GM23338 (cell line): ENCODE measurements at regions not wholly inside any gene's neighbourhood (a gene's known extent, or its start where the extent isn't known, plus 50 kb on each side); places are given as distances from the start of the nearest gene placed in this dataset.

Experiments
- CREB1 ChIP-seq: fragments of 250-450 bp; sonication (Bioruptor Pico); IDR thresholded peaks from 2 replicates; pipeline ENCODE4 v1.5.0; 2020; ENCODE audit warnings: low read depth, mild to moderate bottlenecking, moderate library complexity
- ETS1 ChIP-seq: IDR thresholded peaks from 2 replicates; pipeline ENCODE4 v1.6.1; 2016; ENCODE audit warnings: antibody characterized with exemption
- EZH2 ChIP-seq: fragments of 200-600 bp; sonication (generic); IDR thresholded peaks from one replicate; pipeline ENCODE4 v1.8.0; 2017; ENCODE audit warnings: antibody characterized with exemption, mild to moderate bottlenecking, low read depth; ENCODE audit not compliant: unreplicated experiment
- EZH2phosphoT487 ChIP-seq: fragments of 200-600 bp; sonication (generic); IDR thresholded peaks from one replicate; pipeline ENCODE4 v1.8.1; 2018; ENCODE audit warnings: antibody characterized with exemption; ENCODE audit not compliant: unreplicated experiment
- JUNB ChIP-seq: IDR thresholded peaks from one replicate; pipeline ENCODE4 v1.6.1; 2016; ENCODE audit warnings: antibody characterized with exemption; ENCODE audit not compliant: unreplicated experiment
- NANOG ChIP-seq: IDR thresholded peaks from 2 replicates; pipeline ENCODE4 v1.6.1; 2016; ENCODE audit warnings: antibody characterized with exemption, borderline replicate concordance
- POLR2AphosphoS5 ChIP-seq: IDR thresholded peaks from 2 replicates; pipeline ENCODE4 v1.6.1; 2016; ENCODE audit warnings: antibody characterized with exemption, low read depth
- STAT1 ChIP-seq: IDR thresholded peaks from one replicate; pipeline ENCODE4 v1.6.1; 2016; ENCODE audit warnings: antibody characterized with exemption; ENCODE audit not compliant: unreplicated experiment
- ZNF114 ChIP-seq: fragments of 250-450 bp; sonication (Bioruptor Pico); IDR thresholded peaks from 2 replicates; pipeline ENCODE4 v1.5.0; 2020; ENCODE audit warnings: mild to moderate bottlenecking, moderate library complexity
- ZNF331 ChIP-seq: fragments of 250-450 bp; sonication (Bioruptor Pico); IDR thresholded peaks from 2 replicates; pipeline ENCODE4 v1.5.0; 2020; ENCODE audit warnings: low read depth, mild to moderate bottlenecking, moderate library complexity
- TF ChIP-seq, protein P1 (sequence below), 2 experiments: fragments of 200-600 bp in 1 of 2; sonication (generic) in 1 of 2; conservative IDR thresholded peaks; 2 replicates each; pipeline versions ENCODE4 v1.5.1 to v1.6.1; 2016 to 2017; ENCODE audit warnings: antibody characterized with exemption in 2 of 2, low read depth in 2 of 2, mild to moderate bottlenecking in 2 of 2, moderate library complexity in 1 of 2
- TF ChIP-seq, protein P2 (sequence below): IDR thresholded peaks from one replicate; pipeline ENCODE4 v1.6.1; 2018; ENCODE audit warnings: antibody characterized with exemption; ENCODE audit not compliant: unreplicated experiment
- TF ChIP-seq, protein P3 (sequence below): fragments of 250-450 bp; sonication (Bioruptor Pico); IDR thresholded peaks from 2 replicates; pipeline ENCODE4 v1.5.0; 2020; ENCODE audit warnings: mild to moderate bottlenecking, moderate library complexity

GRCh38 chr11:28480406-28480805, 372.2 kb downstream of the METTL15 start:
- TF ChIP-seq EZH2phosphoT487 (no peak), CREB1 (no peak), ETS1 (no peak), EZH2 (no peak), POLR2AphosphoS5 (no peak), JUNB (no peak), NANOG (no peak), ZNF331 (CRISPR knock-in tag) (no peak), ZNF114 (CRISPR knock-in tag) (no peak), STAT1 (no peak)
- TF ChIP-seq, protein P1, sequence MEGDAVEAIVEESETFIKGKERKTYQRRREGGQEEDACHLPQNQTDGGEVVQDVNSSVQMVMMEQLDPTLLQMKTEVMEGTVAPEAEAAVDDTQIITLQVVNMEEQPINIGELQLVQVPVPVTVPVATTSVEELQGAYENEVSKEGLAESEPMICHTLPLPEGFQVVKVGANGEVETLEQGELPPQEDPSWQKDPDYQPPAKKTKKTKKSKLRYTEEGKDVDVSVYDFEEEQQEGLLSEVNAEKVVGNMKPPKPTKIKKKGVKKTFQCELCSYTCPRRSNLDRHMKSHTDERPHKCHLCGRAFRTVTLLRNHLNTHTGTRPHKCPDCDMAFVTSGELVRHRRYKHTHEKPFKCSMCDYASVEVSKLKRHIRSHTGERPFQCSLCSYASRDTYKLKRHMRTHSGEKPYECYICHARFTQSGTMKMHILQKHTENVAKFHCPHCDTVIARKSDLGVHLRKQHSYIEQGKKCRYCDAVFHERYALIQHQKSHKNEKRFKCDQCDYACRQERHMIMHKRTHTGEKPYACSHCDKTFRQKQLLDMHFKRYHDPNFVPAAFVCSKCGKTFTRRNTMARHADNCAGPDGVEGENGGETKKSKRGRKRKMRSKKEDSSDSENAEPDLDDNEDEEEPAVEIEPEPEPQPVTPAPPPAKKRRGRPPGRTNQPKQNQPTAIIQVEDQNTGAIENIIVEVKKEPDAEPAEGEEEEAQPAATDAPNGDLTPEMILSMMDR (conservative IDR thresholded peaks at IDR 0.05; ENCODE audit: low read depth in 2 of 2), result no peak
- TF ChIP-seq, protein P2, sequence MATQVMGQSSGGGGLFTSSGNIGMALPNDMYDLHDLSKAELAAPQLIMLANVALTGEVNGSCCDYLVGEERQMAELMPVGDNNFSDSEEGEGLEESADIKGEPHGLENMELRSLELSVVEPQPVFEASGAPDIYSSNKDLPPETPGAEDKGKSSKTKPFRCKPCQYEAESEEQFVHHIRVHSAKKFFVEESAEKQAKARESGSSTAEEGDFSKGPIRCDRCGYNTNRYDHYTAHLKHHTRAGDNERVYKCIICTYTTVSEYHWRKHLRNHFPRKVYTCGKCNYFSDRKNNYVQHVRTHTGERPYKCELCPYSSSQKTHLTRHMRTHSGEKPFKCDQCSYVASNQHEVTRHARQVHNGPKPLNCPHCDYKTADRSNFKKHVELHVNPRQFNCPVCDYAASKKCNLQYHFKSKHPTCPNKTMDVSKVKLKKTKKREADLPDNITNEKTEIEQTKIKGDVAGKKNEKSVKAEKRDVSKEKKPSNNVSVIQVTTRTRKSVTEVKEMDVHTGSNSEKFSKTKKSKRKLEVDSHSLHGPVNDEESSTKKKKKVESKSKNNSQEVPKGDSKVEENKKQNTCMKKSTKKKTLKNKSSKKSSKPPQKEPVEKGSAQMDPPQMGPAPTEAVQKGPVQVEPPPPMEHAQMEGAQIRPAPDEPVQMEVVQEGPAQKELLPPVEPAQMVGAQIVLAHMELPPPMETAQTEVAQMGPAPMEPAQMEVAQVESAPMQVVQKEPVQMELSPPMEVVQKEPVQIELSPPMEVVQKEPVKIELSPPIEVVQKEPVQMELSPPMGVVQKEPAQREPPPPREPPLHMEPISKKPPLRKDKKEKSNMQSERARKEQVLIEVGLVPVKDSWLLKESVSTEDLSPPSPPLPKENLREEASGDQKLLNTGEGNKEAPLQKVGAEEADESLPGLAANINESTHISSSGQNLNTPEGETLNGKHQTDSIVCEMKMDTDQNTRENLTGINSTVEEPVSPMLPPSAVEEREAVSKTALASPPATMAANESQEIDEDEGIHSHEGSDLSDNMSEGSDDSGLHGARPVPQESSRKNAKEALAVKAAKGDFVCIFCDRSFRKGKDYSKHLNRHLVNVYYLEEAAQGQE, result no peak
- TF ChIP-seq, protein P3, sequence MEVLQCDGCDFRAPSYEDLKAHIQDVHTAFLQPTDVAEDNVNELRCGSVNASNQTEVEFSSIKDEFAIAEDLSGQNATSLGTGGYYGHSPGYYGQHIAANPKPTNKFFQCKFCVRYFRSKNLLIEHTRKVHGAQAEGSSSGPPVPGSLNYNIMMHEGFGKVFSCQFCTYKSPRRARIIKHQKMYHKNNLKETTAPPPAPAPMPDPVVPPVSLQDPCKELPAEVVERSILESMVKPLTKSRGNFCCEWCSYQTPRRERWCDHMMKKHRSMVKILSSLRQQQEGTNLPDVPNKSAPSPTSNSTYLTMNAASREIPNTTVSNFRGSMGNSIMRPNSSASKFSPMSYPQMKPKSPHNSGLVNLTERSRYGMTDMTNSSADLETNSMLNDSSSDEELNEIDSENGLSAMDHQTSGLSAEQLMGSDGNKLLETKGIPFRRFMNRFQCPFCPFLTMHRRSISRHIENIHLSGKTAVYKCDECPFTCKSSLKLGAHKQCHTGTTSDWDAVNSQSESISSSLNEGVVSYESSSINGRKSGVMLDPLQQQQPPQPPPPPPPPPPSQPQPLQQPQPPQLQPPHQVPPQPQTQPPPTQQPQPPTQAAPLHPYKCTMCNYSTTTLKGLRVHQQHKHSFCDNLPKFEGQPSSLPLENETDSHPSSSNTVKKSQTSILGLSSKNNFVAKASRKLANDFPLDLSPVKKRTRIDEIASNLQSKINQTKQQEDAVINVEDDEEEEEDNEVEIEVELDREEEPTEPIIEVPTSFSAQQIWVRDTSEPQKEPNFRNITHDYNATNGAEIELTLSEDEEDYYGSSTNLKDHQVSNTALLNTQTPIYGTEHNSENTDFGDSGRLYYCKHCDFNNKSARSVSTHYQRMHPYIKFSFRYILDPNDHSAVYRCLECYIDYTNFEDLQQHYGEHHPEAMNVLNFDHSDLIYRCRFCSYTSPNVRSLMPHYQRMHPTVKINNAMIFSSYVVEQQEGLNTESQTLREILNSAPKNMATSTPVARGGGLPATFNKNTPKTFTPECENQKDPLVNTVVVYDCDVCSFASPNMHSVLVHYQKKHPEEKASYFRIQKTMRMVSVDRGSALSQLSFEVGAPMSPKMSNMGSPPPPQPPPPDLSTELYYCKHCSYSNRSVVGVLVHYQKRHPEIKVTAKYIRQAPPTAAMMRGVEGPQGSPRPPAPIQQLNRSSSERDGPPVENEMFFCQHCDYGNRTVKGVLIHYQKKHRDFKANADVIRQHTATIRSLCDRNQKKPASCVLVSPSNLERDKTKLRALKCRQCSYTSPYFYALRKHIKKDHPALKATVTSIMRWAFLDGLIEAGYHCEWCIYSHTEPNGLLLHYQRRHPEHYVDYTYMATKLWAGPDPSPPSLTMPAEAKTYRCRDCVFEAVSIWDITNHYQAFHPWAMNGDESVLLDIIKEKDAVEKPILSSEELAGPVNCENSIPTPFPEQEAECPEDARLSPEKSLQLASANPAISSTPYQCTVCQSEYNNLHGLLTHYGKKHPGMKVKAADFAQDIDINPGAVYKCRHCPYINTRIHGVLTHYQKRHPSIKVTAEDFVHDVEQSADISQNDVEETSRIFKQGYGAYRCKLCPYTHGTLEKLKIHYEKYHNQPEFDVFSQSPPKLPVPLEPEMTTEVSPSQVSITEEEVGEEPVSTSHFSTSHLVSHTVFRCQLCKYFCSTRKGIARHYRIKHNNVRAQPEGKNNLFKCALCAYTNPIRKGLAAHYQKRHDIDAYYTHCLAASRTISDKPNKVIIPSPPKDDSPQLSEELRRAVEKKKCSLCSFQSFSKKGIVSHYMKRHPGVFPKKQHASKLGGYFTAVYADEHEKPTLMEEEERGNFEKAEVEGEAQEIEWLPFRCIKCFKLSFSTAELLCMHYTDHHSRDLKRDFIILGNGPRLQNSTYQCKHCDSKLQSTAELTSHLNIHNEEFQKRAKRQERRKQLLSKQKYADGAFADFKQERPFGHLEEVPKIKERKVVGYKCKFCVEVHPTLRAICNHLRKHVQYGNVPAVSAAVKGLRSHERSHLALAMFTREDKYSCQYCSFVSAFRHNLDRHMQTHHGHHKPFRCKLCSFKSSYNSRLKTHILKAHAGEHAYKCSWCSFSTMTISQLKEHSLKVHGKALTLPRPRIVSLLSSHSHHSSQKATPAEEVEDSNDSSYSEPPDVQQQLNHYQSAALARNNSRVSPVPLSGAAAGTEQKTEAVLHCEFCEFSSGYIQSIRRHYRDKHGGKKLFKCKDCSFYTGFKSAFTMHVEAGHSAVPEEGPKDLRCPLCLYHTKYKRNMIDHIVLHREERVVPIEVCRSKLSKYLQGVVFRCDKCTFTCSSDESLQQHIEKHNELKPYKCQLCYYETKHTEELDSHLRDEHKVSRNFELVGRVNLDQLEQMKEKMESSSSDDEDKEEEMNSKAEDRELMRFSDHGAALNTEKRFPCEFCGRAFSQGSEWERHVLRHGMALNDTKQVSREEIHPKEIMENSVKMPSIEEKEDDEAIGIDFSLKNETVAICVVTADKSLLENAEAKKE (CRISPR knock-in tag), result no peak
